GM12878 (cell line): ENCODE measurements at regions not wholly inside any gene's neighbourhood (a gene's known extent, or its start where the extent isn't known, plus 50 kb on each side); places are given as distances from the start of the nearest gene placed in this dataset.
A peak's percentile ranks its signal among the peaks of the same experiment; 100 is the strongest.

ENCODE experiments used
- CTCF ChIP-seq, 3 experiments: IDR thresholded peaks in 2 of 3; conservative IDR thresholded peaks in 1 of 3; 2 replicates each; pipeline ENCODE4 v1.5.1; 2011; ENCODE audit warnings: low read depth in 3 of 3, low read length in 3 of 3, mild to moderate bottlenecking in 3 of 3, control low read depth in 2 of 3, moderate library complexity in 2 of 3, inconsistent platforms in 1 of 3, mixed read lengths in 1 of 3; ENCODE audit not compliant: control insufficient read depth in 2 of 3, insufficient read depth in 1 of 3; ENCODE audit errors: extremely low read depth in 1 of 3
- E4F1 ChIP-seq: fragments of 450-650 bp; IDR thresholded peaks from 2 replicates; pipeline ENCODE4 v1.6.1; 2018; ENCODE audit warnings: borderline replicate concordance, mild to moderate bottlenecking; ENCODE audit not compliant: partially characterized antibody
- POLR2A ChIP-seq: IDR thresholded peaks from 2 replicates; pipeline ENCODE4 v1.6.1; 2011; ENCODE audit warnings: low read depth, mild to moderate bottlenecking, low read length
- RBBP5 ChIP-seq: fragments of 200-600 bp; sonication (generic); conservative IDR thresholded peaks from 2 replicates; pipeline ENCODE4 v1.6.1; 2016
- RCOR1 ChIP-seq: conservative IDR thresholded peaks from 2 replicates; pipeline ENCODE4 v1.6.1; 2012; ENCODE audit warnings: low read depth, low read length, improper control_type of control experiment
- TF ChIP-seq, protein P1 (sequence below): fragments of 450-650 bp; IDR thresholded peaks from 2 replicates; pipeline ENCODE4 v1.6.1; 2017; ENCODE audit warnings: low read depth, mild to moderate bottlenecking, moderate library complexity

DNA sequence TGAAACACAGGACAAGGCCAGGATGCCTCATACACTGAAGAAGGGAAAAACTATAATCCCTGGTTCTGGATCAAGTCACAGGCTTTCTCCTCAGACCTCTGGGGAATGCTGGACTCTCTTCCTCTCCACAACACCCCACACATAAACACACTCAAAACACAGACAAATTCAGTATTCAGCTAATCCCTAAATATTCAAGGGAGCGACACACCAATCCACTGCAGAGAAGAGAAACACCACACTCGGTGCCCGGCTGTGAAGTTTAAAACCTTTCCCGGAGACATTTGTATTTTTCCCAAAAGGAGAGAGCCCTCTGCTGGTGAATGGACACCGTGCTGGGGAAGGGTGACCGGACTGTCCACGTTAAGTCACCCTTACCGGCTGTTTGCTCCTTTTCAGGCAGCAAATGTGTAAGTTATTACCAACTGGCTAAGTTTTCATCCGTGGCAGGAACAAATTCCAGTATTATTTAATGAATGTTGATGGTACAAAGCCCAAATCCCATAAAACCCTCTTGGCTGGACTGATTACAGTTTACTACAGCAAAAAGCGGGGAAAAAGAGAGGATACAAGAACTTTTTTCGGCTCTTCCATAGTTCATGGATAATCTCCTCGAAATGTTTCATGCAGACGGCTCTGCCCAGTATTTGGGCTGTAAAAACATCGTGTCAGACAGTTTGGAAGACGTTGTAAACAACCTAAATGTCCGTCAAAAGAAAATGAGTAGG, 130.9 kb upstream of the SLC30A5 start:
- TF ChIP-seq POLR2A (no peak), E4F1 (no peak), RBBP5 (no peak), CTCF (IDR thresholded peaks at IDR 0.05 in 2 of 3, conservative IDR thresholded peaks at IDR 0.05 in 1 of 3; ENCODE audit: control insufficient read depth in 2 of 3, extremely low read depth in 1 of 3, insufficient read depth in 1 of 3, low read depth in 3 of 3, low read length in 3 of 3) (peak; percentile 38 to 62 (median 62); a peak in 5 of 6 replicates), RCOR1 (no peak)
- TF ChIP-seq, protein P1, sequence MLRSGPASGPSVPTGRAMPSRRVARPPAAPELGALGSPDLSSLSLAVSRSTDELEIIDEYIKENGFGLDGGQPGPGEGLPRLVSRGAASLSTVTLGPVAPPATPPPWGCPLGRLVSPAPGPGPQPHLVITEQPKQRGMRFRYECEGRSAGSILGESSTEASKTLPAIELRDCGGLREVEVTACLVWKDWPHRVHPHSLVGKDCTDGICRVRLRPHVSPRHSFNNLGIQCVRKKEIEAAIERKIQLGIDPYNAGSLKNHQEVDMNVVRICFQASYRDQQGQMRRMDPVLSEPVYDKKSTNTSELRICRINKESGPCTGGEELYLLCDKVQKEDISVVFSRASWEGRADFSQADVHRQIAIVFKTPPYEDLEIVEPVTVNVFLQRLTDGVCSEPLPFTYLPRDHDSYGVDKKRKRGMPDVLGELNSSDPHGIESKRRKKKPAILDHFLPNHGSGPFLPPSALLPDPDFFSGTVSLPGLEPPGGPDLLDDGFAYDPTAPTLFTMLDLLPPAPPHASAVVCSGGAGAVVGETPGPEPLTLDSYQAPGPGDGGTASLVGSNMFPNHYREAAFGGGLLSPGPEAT = no peak
